ENCODE measurements at regions not wholly inside any gene's neighbourhood (a gene's known extent, or its start where the extent isn't known, plus 50 kb on each side); places are given as distances from the start of the nearest gene placed in this dataset.
A peak's percentile ranks its signal among the peaks of the same experiment; 100 is the strongest.
"Not testable (repeated sequence)": the region's sequence is repeated elsewhere in the genome, so short reads cannot be mapped to it uniquely, and the experiment has no call there.

- DNase-seq: no peak
Observed at GRCh38 chr2:16777123-16777870, 111.7 kb upstream of the CYRIA start.

- DNase-seq: no peak
Observed at GRCh38 chr2:16775899-16776231, 110.2 kb upstream of the CYRIA start.

- DNase-seq: peak; percentile 43
Observed at GRCh38 chr2:16774980-16775898, 109.6 kb upstream of the CYRIA start.

GRCh38 chr2:16774091-16774490, 108.5 kb upstream of the CYRIA start:
- no peak for DNase-seq

GRCh38 chr2:16773080-16773713, 107.6 kb upstream of the CYRIA start:
- peak; percentile 75 for DNase-seq

- DNase-seq: no peak
Observed at GRCh38 chr2:16767789-16768476, 102.3 kb upstream of the CYRIA start.

- DNase-seq: no peak
Observed at GRCh38 chr2:16765356-16765755, 99.7 kb upstream of the CYRIA start.

- no peak for DNase-seq
Observed at GRCh38 chr2:16764487-16764886, 98.9 kb upstream of the CYRIA start.

- no peak for DNase-seq
Observed at GRCh38 chr2:16763493-16763899, 97.9 kb upstream of the CYRIA start.

GRCh38 chr2:16763056-16763455, 97.4 kb upstream of the CYRIA start:
- no peak for DNase-seq

- no peak for DNase-seq
Observed at GRCh38 chr2:16760426-16760825, 94.8 kb upstream of the CYRIA start.

GRCh38 chr2:16756831-16757644, 91.4 kb upstream of the CYRIA start:
- DNase-seq: peak; percentile 43

- no peak for DNase-seq
Observed at GRCh38 chr2:16755442-16755841, 89.8 kb upstream of the CYRIA start.

GRCh38 chr2:16753025-16753424, 87.4 kb upstream of the CYRIA start:
- not testable (repeated sequence) for DNase-seq

- DNase-seq: not testable (repeated sequence)
Observed at GRCh38 chr2:16750925-16751214, 85.2 kb upstream of the CYRIA start.

- no peak for DNase-seq
Observed at GRCh38 chr2:16750175-16750924, 84.7 kb upstream of the CYRIA start.

GRCh38 chr2:16748511-16749266, 83.1 kb upstream of the CYRIA start:
- not testable (repeated sequence) for DNase-seq

- DNase-seq: no peak
Observed at GRCh38 chr2:16747689-16748088, 82.1 kb upstream of the CYRIA start.

- no peak for DNase-seq
Observed at GRCh38 chr2:16747257-16747656, 81.6 kb upstream of the CYRIA start.

- no peak for DNase-seq
Observed at GRCh38 chr2:16746833-16747232, 81.2 kb upstream of the CYRIA start.

GRCh38 chr2:16746329-16746728, 80.7 kb upstream of the CYRIA start:
- no peak for DNase-seq

All from NCI-H1436 (cell line).